GM21423 (cell line): ENCODE measurements at regions not wholly inside any gene's neighbourhood (a gene's known extent, or its start where the extent isn't known, plus 50 kb on each side); places are given as distances from the start of the nearest gene placed in this dataset.
"Not testable (repeated sequence)": the region's sequence is repeated elsewhere in the genome, so short reads cannot be mapped to it uniquely, and the experiment has no call there.

Experiments
- ATAC-seq: cut with Tn5 transposase; IDR thresholded peaks from one replicate; pipeline ENCODE4 v1.9.1; 2021; ENCODE audit warnings: mild to moderate bottlenecking, moderate library complexity; ENCODE audit not compliant: unreplicated experiment

- no peak for ATAC-seq
Measured at GRCh38 chr10:29797616-29798015, 162.8 kb upstream of the SVIL start.

DNA sequence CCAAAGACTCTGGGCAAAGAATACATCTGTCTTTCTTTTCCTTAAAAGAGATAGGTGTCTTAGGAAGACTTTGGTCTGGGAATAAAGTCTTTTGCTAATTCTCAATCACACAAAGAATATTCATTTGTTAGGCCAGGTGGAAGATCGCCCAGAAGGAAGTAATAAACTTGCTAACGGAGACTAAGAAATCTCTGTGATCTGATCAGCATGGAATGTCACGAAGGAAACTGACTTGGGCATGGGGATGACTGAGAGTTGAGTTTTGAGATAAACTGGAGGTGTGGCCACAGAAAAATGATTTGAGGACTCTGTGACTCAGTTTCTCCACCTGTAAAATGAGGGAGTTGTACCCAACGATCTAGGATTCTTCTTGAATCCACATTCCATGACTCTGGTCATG is 161.1 kb upstream of the SVIL start:
- ATAC-seq = no peak

DNA sequence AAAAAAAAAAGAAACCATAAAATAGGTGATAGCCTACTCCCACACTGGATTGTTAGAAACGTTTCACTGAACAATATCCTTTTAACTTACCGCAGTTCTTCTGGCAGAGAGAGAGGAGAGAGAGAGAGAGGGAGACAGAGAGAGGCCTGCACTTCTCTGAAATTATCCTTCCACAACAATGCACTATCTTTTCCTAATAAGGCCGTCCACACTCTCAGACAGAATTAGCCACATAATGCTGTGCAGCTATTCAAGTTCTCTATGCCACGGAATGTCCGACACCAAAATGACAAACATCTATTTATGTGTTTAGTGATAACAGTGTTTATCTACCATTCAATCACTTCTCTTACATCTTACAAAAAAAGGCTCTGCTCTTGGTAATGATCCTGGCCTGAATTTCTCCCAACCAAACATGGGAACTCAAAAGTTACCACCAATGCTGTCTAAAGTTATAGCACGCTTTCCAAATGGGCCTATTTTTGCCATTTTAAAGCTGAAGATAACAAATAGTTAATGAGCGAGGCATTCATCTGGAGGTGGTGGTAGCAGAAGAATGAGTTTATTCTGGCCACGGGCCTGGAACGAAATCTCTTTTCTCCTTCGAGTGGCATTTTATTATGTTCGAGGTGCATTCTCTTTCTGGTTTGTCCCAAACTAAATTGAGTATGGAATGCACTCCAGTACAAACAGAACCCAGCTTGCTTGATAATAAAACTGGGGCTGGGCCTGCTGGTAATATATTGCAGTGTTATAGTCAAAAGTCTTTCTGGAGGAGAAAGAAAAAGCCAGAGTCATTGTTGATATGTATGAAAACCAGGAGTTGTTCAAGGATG is 160.2 kb upstream of the SVIL start:
- no peak for ATAC-seq

- no peak for ATAC-seq
Measured at GRCh38 chr10:29791773-29792172, 157.0 kb upstream of the SVIL start.

GRCh38 chr10:29790207-29790606 is 155.4 kb upstream of the SVIL start:
- no peak for ATAC-seq

DNA sequence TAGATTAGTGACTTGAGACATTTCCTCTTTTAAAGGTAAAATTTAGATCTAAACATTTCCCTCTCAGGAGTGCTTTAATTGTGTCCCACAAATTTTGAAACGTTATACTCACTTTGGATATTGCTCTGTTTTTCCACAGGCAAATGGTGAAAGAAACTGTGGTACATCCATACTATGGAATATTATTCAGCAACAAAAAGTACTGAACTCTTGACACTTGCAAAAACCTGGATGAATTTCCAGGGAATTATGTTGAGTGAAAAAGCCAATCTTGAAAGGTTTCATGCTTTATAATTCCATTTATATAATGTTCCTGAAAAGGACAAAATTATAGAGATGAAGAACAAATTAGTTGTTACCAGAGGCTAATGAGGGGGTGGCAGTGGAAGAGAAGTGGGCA is 153.3 kb upstream of the SVIL start:
- no peak for ATAC-seq

- ATAC-seq = no peak
Measured at GRCh38 chr10:29785701-29786100, 150.9 kb upstream of the SVIL start.

DNA sequence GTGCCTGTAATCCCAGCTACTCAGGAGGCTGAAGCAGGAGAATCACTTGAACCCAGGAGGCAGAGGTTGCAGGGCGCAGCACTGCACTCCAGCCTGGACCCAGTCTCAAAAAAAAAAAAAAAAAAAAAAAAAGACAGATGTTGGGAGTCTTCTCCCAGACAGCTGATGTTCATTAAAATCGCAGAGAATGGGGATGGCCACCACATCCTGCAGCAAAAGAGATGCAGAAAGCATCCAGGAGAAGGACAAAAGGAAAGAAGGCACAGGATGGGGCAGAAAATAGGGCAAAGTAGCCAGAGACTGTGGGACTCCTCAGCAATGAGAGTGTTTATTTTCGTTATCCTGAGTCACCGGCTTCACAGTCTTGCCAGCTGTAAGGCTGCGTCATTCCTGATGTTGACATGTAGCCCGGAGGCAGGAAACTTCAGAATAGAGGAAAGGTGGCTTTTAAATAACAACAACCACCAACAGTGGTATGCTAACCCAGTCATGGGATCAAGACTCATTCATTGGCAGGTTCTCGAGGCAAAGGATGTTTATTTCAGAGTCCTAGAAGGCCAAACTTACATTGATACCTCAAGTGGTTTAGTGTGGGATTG is 149.5 kb upstream of the SVIL start:
- ATAC-seq = no peak

DNA sequence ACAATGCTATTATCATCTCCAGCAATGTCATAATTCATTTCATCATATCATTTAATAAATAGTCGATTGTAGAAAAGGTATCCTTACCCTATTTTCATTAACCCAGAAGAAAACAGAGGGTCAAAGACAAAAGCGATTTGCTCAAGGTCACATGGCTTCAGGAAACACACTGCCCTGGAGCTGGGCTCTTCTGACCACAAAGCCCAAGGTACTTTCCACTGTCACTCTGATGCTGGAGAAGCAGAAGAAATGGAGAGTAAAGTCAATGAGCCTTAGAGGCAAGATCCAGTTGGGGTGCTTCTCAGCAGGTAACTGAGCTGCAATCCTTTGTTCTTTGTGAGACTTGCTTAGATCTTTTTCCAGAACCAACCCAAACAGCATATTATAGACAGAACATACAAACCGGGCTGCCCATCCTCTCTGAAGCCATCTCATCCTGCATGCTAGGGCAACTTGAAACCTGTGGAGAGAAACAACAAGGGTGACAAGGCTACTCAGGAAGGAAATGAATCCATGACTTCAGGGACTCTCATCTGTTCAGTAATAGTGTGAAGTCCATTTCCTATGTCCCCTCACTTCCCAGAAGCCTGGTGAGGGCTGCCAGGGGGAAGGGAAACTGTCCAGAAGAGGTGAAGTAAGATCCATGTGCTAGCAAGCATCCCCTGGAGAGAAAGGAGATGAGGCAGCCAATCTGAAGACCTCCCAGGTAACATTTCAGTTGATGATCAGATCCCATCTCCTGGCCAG is 148.6 kb upstream of the SVIL start:
- ATAC-seq = no peak

GRCh38 chr10:29780639-29781038 is 145.9 kb upstream of the SVIL start:
- ATAC-seq = no peak

- no peak for ATAC-seq
Measured at GRCh38 chr10:29780096-29780495, 145.3 kb upstream of the SVIL start.

GRCh38 chr10:29776246-29776645 is 141.5 kb upstream of the SVIL start:
- no peak for ATAC-seq

GRCh38 chr10:29774475-29774874 is 139.7 kb upstream of the SVIL start:
- no peak for ATAC-seq

DNA sequence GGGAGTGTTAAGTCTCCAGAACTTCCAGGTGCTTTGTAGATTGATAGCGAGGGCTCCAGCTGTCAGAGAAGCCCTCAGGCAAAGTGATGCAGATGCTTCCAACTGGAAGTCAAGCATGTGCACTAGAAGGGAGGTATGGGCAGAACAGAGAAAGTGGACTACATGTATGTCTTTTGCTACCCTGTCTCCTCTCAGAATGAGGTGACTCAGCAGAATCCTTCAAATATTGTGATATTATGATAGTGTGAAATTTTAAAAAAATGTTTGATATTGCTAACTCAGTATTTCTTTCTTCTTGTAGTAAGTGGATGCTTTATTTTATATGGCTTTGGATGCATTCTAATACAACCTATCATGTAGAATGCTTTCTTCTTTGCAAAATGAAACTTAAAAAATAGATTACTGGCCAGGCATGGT is 138.9 kb upstream of the SVIL start:
- no peak for ATAC-seq

DNA sequence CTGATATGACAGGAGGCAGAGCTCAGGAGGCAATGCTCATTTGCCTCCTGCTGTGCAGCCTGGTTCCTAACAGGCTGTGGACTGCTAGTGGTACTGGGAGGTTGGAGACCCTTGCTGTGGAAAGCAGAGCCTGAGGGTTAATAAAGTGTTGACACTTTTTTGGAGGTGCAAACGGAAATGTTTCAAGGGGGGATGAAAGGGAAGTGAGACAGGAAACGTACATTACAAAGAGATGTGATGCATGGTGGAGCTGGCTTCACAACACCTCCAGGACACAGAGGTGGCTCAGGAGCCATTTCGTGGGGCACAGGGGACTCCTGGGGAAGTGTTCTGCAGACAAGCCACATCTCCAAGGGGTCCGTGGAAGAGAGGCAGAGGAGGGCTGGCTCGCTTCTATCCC is 137.6 kb upstream of the SVIL start:
- no peak for ATAC-seq

- ATAC-seq = no peak
Measured at GRCh38 chr10:29771376-29771775, 136.6 kb upstream of the SVIL start.

DNA sequence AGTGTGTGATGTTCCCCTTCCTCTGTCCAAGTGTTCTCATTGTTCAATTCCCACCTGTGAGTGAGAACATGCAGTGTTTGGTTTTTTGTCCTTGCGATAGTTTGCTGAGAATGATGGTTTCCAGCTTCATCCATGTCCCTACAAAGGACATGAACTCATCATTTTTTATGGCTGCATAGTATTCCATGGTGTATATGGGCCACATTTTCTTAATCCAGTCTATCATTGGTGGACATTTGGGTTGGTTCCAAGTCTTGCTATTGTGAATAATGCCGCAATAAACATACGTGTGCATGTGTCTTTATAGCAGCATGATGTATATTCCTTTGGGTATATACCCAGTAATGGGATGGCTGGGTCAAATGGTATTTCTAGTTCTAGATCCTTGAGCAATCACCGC is 134.5 kb upstream of the SVIL start:
- ATAC-seq = not testable (repeated sequence)

GRCh38 chr10:29767968-29768367 is 133.2 kb upstream of the SVIL start:
- no peak for ATAC-seq

- ATAC-seq = no peak
Measured at GRCh38 chr10:29766753-29767152, 132.0 kb upstream of the SVIL start.

GRCh38 chr10:29765330-29765729 is 130.6 kb upstream of the SVIL start:
- ATAC-seq = no peak

DNA sequence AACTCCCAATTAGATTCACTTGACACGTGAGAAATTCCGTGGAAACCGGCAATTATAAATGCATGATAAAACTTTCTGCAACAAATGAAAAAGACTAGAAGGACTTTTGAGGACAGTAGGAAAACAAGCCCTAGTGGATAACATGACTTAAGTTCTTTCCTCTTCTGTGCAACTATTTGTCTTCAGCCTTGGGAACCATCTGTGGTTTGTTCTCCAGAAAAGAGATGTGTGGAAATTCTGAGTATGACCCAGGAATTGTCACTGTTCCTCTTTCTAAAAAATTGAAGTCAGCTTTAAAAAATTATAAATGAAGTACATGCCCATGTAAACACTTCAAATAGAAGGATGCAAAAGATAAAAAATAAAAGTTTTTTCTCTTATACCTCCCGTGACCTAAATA is 128.6 kb upstream of the SVIL start:
- ATAC-seq = no peak

DNA sequence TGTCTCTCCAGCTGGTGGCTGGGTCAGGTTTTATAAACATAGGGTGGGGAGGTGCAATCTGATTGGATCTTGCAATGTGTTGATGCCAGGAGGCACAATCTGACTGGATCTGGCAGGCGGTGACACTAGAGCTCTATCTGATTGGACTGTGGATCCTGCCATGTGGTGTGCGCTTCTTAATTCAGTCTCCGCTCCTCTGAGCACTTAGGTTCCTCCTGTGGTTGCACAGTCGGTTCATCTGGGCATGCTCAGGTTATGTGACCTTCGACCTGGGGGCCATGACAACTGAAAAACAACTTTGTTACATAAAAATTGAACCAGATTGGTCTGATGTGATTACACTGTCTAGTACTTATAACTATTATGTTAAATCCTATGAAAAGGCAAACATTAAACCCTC is 127.1 kb upstream of the SVIL start:
- ATAC-seq = no peak
